Ovary (tissue), 7 donors: ENCODE measurements at regions not wholly inside any gene's neighbourhood (a gene's known extent, or its start where the extent isn't known, plus 50 kb on each side); places are given as distances from the start of the nearest gene placed in this dataset.

Source experiments
- DNase-seq, 5 donors: peaks; one replicate each; pipeline ENCODE4 v3.0.0-alpha.2; 2019 to 2020
- H3K27ac ChIP-seq, 2 donors: fragments of 200-600 bp; one replicate each; pipeline versions ENCODE4 v1.5.1 to v1.8.0; 2019 to 2022
- H3K27me3 ChIP-seq: fragments of 200-600 bp; one replicate; pipeline ENCODE4 v1.8.0; 2022
- H3K36me3 ChIP-seq: fragments of 200-600 bp; sonication (generic); one replicate; pipeline ENCODE4 v1.5.1; 2019
- H3K4me1 ChIP-seq: one replicate; pipeline ENCODE4 v1.8.1; 2013; ENCODE audit warnings: mild to moderate bottlenecking, moderate library complexity; ENCODE audit not compliant: insufficient read depth
- H3K4me3 ChIP-seq: fragments of 200-600 bp; sonication (generic); one replicate; pipeline ENCODE4 v1.5.1; 2017
- H3K9me3 ChIP-seq, 2 donors: fragments of 200-600 bp in 1 of 2; sonication (generic) in 1 of 2; one replicate each; pipeline versions ENCODE4 v1.5.1 to v1.8.1; 2013 to 2019; ENCODE audit warnings: mild to moderate bottlenecking in 1 of 2, moderate library complexity in 1 of 2
- CTCF ChIP-seq, 3 donors: fragments of 450-650 bp in 2 of 3; fragments of 200-600 bp in 1 of 3; IDR thresholded peaks; one replicate each; pipeline versions ENCODE4 v1.5.1 to v1.8.0; 2016 to 2022; ENCODE audit warnings: antibody characterized with exemption in 3 of 3, mild to moderate bottlenecking in 1 of 3
- EP300 ChIP-seq: sonication (generic); formaldehyde crosslinking; IDR thresholded peaks from one replicate; pipeline ENCODE4 v1.6.1; 2017; ENCODE audit warnings: antibody characterized with exemption
- POLR2A ChIP-seq: fragments of 450-650 bp; IDR thresholded peaks from one replicate; pipeline ENCODE4 v1.6.1; 2017; ENCODE audit warnings: antibody characterized with exemption, mild to moderate bottlenecking, moderate library complexity
- WGBS, 3 donors: extraction: QIAGEN DNeasy Blood & Tissue Kit in 1 of 3; methylation state at CpG; one replicate each; pipeline versions ENCODE4 v1.1.5 to v1.1.7; 2013 to 2017; 5-methylcytosine and 5-hydroxymethylcytosine counted together
- intact Hi-C, 4 donors: fragments of 100-400 bp; cut with DNase I; formaldehyde crosslinking; loops; one replicate each; pipeline versions ENCODE4 v1.11.0 to v1.15.1; 2022 to 2023
- donor health status: DM: no; HTN: no; CAD: no; lungs with moderate emphysema.
- donor health status: DM: no; HTN: no; CAD: no.
- donor health status: Bipolar disorder and iron deficiency.
- donor health status: DM: no; HTN: no; CAD: no.
- donor health status: DM: yes; HTN: yes; CAD: no.

GRCh38 chr6:97654674-97655073 lies 371.7 kb upstream of the MMS22L start:
- intact Hi-C loops = no loop called here
- no peak for TF ChIP-seq EP300
- no peak for TF ChIP-seq CTCF (IDR thresholded peaks at IDR 0.05)
- TF ChIP-seq POLR2A = no peak
- Histone ChIP-seq H3K27ac (no peak overlapping the region), H3K36me3 (no peaks in the 10 kb centered on the region), H3K4me3 (no peak overlapping the region), H3K9me3 (no peaks in the 10 kb centered on the region), H3K4me1 (no peaks in the 10 kb centered on the region), H3K27me3 (no peaks in the 10 kb centered on the region)
- WGBS, 3 donors = 87 to 94% (median 93%) methylated on average over 3 of the region's 3 CpGs
- no peak for DNase-seq

- DNase-seq = no peak
- Histone ChIP-seq H3K9me3 (no peaks in the 10 kb centered on the region), H3K4me3 (no peak overlapping the region), H3K4me1 (no peaks in the 10 kb centered on the region), H3K27ac (no peak overlapping the region), H3K36me3 (no peaks in the 10 kb centered on the region), H3K27me3 (no peaks in the 10 kb centered on the region)
- WGBS, 3 donors = 24 to 56% (median 52%) methylated on average over 1 of the region's 1 CpG
- intact Hi-C loops = no loop called here
- no peak for TF ChIP-seq EP300
- TF ChIP-seq CTCF (IDR thresholded peaks at IDR 0.05) = no peak
- no peak for TF ChIP-seq POLR2A
Measured at GRCh38 chr6:97656236-97656635, 373.2 kb upstream of the MMS22L start.

GRCh38 chr6:97656706-97657350 lies 373.8 kb upstream of the MMS22L start:
- TF ChIP-seq POLR2A = no peak
- TF ChIP-seq CTCF (IDR thresholded peaks at IDR 0.05) = no peak
- TF ChIP-seq EP300 = no peak
- WGBS, 3 donors = 63 to 65% (median 64%) methylated on average over 8 of the region's 8 CpGs
- H3K9me3 ChIP-seq = no peaks in the 10 kb centered on the region
- no peaks in the 10 kb centered on the region for H3K27me3 ChIP-seq
- H3K4me1 ChIP-seq = no peaks in the 10 kb centered on the region
- H3K4me3 ChIP-seq = no peak overlapping the region
- no peak for DNase-seq
- no peaks in the 10 kb centered on the region for H3K36me3 ChIP-seq
- H3K27ac ChIP-seq = no peak overlapping the region
- intact Hi-C loops = no loop called here

- H3K27ac ChIP-seq = no peak overlapping the region
- no peaks in the 10 kb centered on the region for H3K27me3 ChIP-seq
- no peak overlapping the region for H3K4me3 ChIP-seq
- WGBS, 3 donors = 35 to 65% (median 43%) methylated on average over 2 of the region's 2 CpGs
- no peaks in the 10 kb centered on the region for H3K9me3 ChIP-seq
- no peak for DNase-seq
- no peaks in the 10 kb centered on the region for H3K36me3 ChIP-seq
- no peaks in the 10 kb centered on the region for H3K4me1 ChIP-seq
- TF ChIP-seq POLR2A (no peak), CTCF (IDR thresholded peaks at IDR 0.05) (no peak), EP300 (no peak)
- intact Hi-C loops = no loop called here
Measured at GRCh38 chr6:97658090-97658489, 375.1 kb upstream of the MMS22L start.
